KG1 (cell line): ENCODE measurements at regions not wholly inside any gene's neighbourhood (a gene's known extent, or its start where the extent isn't known, plus 50 kb on each side); places are given as distances from the start of the nearest gene placed in this dataset.

Experiments used
- DNase-seq: peaks from one replicate; lab custom pipeline; 2025; lab: John Stamatoyannopoulos, UW

DNA sequence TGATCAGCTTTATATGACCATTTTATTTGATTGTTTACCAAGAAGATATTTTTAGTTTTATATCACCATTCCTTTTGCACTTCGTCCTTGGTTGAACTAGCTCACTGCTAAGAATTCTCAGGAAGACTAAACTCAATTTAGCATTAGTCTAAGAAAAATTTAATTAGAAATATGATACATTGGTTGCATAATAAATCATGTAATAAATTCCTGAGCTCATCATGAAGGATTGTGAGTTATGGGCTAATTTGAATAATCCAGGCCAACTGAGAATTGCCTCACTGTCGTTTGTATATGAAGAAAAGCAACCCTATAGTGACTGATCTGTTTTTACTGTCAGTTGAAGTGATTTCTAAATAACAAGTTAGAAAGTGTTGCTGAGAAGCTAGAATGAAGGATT, 725.5 kb downstream of the DNAJB9 start:
- DNase-seq = no peak

DNA sequence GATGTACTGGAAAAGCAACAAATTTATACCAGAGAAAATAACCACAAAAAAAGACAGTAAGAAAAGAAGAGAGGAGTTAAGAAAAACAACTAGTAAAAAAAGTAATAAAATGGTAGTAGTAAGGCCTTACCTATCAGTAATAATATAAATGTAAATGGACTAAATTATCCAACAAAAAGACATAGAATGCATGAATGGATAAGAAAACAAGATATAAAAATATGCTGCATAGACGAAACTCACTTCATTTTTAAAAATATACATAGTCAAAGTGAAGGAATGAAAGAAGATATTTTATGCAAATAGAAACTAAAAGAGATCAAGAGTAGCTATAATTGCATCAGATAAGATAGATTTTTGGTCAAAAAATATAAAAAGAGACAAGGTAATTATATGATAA, 739.1 kb downstream of the DNAJB9 start:
- DNase-seq = no peak

GRCh38 chr7:109309790-109310189, 740.1 kb downstream of the DNAJB9 start:
- no peak for DNase-seq

GRCh38 chr7:109318136-109318535, 748.5 kb downstream of the DNAJB9 start:
- no peak for DNase-seq

DNA sequence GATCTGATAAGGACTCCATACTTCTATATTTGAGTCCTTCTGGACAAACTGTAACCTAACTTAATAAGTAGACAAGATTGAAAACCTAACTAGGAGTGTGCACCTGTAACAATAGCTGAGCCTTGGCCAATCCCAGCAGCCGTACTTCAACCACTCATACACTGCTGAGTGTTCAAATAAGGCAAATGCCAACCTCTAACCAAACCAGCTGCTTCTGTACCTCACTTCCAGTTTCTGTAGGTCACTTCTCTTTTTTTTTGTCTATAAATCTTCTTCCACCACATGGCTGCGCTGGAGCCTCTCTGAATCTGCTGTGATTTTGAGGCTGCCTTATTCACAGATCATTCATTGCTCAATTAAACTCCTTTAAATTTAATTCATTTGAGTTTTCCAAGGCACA, 753.2 kb downstream of the DNAJB9 start:
- no peak for DNase-seq

DNA sequence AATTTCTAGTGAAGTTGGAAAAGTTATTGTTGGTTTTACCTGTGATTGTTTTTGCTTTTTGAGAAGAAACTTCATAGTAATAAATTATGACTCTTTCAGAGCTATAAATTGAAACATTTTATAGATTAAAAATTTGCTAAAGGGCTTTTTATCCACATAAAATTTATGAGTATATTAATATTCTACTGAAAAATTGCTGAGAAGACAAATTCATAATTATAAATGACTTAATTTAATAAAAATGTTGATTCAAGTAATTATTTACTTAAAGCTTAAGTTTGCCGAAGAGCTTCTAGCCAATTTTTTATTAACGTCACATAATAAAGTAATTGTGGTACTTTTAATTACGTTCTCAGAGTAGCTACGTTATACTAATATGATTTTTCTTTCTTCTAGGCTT, 761.7 kb downstream of the DNAJB9 start:
- no peak for DNase-seq

DNA sequence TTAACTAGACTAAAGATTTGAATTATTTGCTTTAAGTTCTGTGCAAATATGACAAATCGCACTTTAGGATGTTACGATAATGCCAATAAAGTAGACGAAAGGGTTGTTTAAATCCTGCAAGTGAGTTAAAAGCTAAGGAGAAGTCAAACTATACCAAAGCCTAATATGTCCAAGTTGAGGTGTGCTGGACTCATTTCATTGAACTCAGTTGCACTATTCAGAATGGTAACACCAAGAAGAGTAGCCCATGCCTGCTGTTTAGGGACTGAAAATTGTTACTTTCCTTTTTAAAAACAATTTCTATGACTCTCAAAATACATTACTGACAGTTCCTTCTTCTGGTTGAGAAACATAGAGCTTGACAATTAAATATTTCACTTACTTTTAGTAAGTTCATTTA, 766.3 kb downstream of the DNAJB9 start:
- no peak for DNase-seq

GRCh38 chr7:109336531-109336930, 766.9 kb downstream of the DNAJB9 start:
- no peak for DNase-seq

DNA sequence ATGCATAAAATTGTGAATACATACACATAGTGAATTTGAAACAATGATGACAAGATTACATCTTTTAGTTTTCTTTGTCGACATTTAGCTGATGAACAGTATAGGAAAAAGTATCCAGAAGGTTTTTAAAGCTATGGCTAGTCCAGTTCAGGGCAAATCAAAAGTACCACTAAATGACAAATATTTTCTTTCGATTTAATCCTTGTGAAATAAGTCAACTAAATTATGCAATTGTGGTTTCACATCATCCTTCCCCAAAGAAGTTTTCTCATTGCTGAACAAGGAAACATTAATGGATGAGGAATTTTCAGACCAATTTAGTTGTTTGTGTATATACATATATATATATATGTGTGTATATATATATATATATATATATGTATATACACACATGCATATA, 774.0 kb downstream of the DNAJB9 start:
- no peak for DNase-seq

- DNase-seq = no peak
Measured at GRCh38 chr7:109351493-109351892, 781.8 kb downstream of the DNAJB9 start.

- DNase-seq = no peak
Measured at GRCh38 chr7:109354000-109354399, 784.3 kb downstream of the DNAJB9 start.

- no peak for DNase-seq
Measured at GRCh38 chr7:109354552-109354951, 784.9 kb downstream of the DNAJB9 start.

- DNase-seq = no peak
Measured at GRCh38 chr7:109375823-109376222, 806.1 kb downstream of the DNAJB9 start.

DNA sequence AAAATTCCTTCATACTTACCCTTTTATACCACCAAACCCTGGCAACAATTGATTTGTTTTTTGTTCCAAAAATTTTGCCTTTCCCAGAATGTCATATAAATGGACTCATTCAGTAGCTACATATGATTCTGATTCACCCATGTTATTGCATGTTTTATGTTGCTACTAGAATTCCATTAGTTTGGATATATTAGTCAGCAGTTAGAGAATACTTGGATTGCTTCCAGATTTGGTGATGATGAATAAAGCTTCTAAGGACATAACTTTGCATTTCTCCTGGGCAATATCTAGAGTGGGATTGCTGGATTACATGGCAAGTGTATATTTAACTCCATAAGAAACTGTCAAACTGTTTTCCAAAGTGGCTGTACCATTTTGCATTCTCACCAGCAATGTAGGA, 806.9 kb downstream of the DNAJB9 start:
- no peak for DNase-seq

DNA sequence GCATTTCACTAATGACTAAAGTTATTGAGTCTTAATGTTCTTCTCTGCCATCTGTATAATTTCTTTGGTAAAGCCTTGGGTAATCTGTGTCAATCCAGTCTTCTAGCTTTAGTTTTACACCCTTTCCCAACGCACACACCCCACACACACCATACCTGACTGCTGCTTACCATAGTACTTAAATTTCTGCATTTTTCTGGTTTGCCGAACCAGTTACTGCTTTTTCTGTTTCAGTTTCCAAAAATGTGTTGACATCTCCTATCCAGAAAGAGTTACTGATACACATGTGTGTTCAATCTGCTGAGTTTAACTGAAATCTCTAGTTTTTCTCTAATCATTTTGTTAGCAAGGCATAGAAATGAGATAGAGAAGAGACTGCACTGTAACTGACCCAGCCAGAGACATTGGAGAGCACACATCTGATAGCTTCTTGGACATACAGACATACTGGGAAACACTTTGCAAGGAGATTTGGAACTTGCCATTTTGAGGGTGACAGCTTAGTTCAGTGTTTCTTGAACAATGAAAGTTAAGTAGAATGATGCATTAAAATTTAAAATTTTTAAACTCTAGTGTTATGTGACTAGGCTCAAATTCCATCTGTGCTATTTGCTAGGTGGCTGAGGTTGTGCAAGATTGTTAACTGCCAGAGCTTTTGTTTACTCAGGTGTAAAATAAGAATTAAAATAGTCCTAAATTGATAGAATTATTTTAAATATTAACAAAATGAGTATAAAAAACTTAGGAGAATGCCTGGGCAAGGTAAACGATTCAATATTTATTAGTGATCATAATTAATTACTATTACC, 807.6 kb downstream of the DNAJB9 start:
- no peak for DNase-seq

- DNase-seq = no peak
Measured at GRCh38 chr7:109386959-109387358, 817.3 kb downstream of the DNAJB9 start.

DNA sequence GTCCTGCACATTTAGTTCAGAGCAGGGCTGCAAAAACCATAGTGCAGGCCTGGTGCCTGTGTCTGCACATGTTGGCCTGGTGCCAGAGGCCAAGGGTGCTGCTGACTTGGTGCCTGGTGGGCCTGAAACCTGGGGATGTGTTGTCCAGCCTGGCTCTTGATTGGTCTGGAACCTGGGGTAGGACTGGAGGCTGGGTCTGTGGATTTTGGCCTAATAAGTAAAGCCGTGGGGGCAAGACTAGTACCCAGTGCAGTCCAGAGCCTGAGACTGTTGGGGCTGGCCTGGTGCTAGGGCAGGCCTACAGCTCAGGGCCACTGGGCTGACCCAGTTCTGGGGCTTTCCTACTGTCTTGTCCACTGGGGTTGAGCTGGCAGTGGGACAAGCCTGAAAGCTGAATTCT, 817.9 kb downstream of the DNAJB9 start:
- DNase-seq = no peak

DNA sequence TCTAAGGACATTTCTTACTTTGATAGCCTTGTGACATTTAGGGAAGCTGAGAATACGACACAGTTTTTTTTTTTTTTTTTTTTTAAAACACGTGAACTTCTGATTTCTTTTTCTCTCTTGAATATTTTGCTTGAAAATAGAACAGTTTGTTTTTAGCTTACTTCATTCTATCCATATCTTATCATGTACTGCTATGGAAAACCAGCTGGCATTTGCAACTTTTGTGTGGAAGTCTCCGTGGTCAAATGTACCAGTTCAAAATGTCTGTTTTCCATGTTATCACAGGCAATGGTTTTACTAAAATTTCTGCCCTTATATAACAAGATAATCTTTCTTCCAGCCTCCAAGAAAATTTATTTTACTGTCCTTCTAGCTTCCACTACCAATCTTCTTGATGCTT, 821.6 kb downstream of the DNAJB9 start:
- DNase-seq = no peak

GRCh38 chr7:109402107-109402506, 832.4 kb downstream of the DNAJB9 start:
- DNase-seq = no peak

- no peak for DNase-seq
Measured at GRCh38 chr7:109407756-109408155, 838.1 kb downstream of the DNAJB9 start.

DNA sequence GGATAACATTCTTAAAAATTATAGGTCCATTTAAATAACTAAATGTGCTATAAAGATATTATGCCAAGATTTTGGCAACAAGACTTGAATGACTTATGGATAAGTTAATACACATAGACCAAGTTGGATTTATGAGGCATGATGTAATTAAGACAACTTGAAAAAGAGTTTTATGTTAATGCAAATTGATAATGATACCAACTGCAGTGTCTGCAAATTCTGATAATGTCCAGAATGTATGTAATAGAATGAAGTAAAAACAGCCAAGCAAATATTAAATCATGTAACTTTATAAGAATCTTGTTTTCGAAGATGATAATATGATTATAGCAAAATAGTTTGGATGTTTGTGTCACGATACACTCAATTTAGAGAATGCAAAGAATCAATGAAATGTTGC, 868.3 kb downstream of the DNAJB9 start:
- DNase-seq = no peak

DNA sequence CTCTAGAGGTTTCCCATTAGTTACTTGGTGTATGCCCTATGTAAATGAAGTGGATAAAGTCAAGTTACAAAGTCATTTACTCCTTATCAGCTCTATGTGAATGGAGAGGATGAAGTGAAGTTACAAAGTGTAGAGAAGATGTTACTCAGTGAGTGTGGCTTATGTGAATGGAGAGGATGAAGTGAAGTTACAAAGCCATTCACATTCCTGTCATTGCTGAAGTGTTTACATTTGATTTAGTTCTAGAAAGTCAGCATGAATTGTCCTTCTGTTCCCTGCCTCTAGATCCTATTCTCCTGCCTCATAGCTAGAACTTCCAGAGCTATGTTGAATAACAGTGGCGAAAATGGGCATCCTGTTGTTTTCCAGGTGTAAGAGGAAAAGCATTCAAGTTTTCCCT, 880.1 kb downstream of the DNAJB9 start:
- no peak for DNase-seq

DNA sequence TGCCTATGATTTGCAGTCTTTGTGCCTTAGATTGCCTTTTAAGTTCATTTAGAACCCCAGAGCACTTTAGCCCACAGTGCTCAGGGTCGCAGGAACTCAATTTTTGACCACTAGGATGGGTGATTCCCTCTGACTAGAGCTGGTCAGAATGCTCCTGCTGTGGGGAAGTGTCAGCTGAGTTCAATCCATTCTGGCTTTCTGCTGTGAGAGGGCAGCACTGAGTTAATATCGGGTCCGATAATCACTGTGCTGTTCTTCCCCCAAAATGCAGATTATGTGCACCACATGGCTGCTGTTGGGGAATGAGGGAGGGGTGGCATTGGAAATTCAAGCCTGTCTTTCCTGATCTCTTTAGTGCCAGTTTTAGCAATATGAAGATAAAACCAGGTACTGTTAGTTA, 886.4 kb downstream of the DNAJB9 start:
- DNase-seq = no peak

GRCh38 chr7:109460296-109460695, 890.6 kb downstream of the DNAJB9 start:
- no peak for DNase-seq
